Frontal cortex (tissue), 3 donors: ENCODE measurements at regions not wholly inside any gene's neighbourhood (a gene's known extent, or its start where the extent isn't known, plus 50 kb on each side); places are given as distances from the start of the nearest gene placed in this dataset.
"Not testable (repeated sequence)": the region's sequence is repeated elsewhere in the genome, so short reads cannot be mapped to it uniquely, and the experiment has no call there.

ENCODE experiments used
- DNase-seq, 2 donors: peaks; one replicate each; pipeline ENCODE4 v3.0.0; 2012; ENCODE audit warnings: low spot score in 2 of 2
- FAIRE-seq: peaks from 2 replicates; lab custom pipeline; 2012; peaks lifted over from hg19 to GRCh38; lab: Jason Lieb, UNC
- donor health status: control.
- donor health status: control.
- donor health status: control.

GRCh38 chr10:21130108-21130507 is 233.0 kb upstream of the NEBL start:
- no peak for FAIRE-seq

GRCh38 chr10:21125471-21126228 is 228.5 kb upstream of the NEBL start:
- no peak for DNase-seq

More at GRCh38 chr10:21130108-21130507, 233.0 kb upstream of the NEBL start:
- no peak for DNase-seq

GRCh38 chr10:21122907-21123306 is 225.8 kb upstream of the NEBL start:
- DNase-seq (no peak), FAIRE-seq (no peak)

More at GRCh38 chr10:21125471-21126228, 228.5 kb upstream of the NEBL start:
- FAIRE-seq, result no peak

- not testable (repeated sequence) for FAIRE-seq, DNase-seq
These were observed 224.7 kb upstream of the NEBL start for GRCh38 chr10:21121822-21122221.

GRCh38 chr10:21114683-21115082 is 217.6 kb upstream of the NEBL start:
- FAIRE-seq, result no peak
- DNase-seq, result no peak

GRCh38 chr10:21110358-21110757 is 213.2 kb upstream of the NEBL start:
- DNase-seq (no peak), FAIRE-seq (no peak)

GRCh38 chr10:21106931-21107330 is 209.8 kb upstream of the NEBL start:
- FAIRE-seq, DNase-seq: not testable (repeated sequence)

- not testable (repeated sequence) for FAIRE-seq
These were observed 208.2 kb upstream of the NEBL start for GRCh38 chr10:21105331-21105730.

GRCh38 chr10:21100871-21101514 is 203.9 kb upstream of the NEBL start:
- FAIRE-seq, result no peak

More at GRCh38 chr10:21105331-21105730, 208.2 kb upstream of the NEBL start:
- DNase-seq, result not testable (repeated sequence)

GRCh38 chr10:21100190-21100589 is 203.1 kb upstream of the NEBL start:
- DNase-seq (no peak), FAIRE-seq (no peak)

More at GRCh38 chr10:21100871-21101514, 203.9 kb upstream of the NEBL start:
- DNase-seq, result no peak

- FAIRE-seq (no peak), DNase-seq (no peak)
These were observed 202.4 kb upstream of the NEBL start for GRCh38 chr10:21099291-21100062.

- DNase-seq (no peak), FAIRE-seq (no peak)
These were observed 200.8 kb upstream of the NEBL start for GRCh38 chr10:21097926-21098355.

GRCh38 chr10:21095494-21096055 is 198.5 kb upstream of the NEBL start:
- no peak for DNase-seq
- no peak for FAIRE-seq

- FAIRE-seq (no peak), DNase-seq (no peak)
These were observed 198.0 kb upstream of the NEBL start for GRCh38 chr10:21095073-21095472.

- DNase-seq, result no peak
- FAIRE-seq, result no peak
These were observed 195.8 kb upstream of the NEBL start for GRCh38 chr10:21092683-21093524.

- no peak for DNase-seq
- no peak for FAIRE-seq
These were observed 193.5 kb upstream of the NEBL start for GRCh38 chr10:21090609-21091082.

GRCh38 chr10:21087476-21087875 is 190.4 kb upstream of the NEBL start:
- FAIRE-seq (no peak), DNase-seq (no peak)

- no peak for DNase-seq
- FAIRE-seq, result no peak
These were observed 187.6 kb upstream of the NEBL start for GRCh38 chr10:21084700-21085099.

GRCh38 chr10:21083861-21084260 is 186.8 kb upstream of the NEBL start:
- no peak for DNase-seq
- FAIRE-seq, result no peak
